ENCODE measurements at regions not wholly inside any gene's neighbourhood (a gene's known extent, or its start where the extent isn't known, plus 50 kb on each side); places are given as distances from the start of the nearest gene placed in this dataset.
"Not testable (repeated sequence)": the region's sequence is repeated elsewhere in the genome, so short reads cannot be mapped to it uniquely, and the experiment has no call there.

DNA sequence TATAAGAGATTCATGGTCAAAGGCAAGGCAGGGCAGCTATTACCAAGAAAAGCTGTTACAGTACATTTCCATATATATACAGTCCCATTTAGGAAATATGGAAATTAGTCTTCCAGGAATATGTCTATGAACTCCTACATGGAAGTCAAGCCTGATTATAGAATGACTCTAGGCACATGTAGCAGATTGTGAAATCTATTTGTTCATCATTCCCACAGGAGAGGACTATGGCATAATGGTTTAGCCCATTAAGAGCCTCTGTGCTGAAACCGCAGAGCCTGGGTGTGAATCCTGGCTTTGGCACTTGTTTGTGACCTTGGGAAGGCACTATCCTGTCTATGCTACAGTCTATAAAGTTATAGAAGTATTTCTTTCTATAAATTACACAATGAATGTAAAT lies 764.8 kb downstream of the RAPGEF2 start:
- Histone ChIP-seq H3K4me1 (ENCODE audit: control insufficient read depth, low read depth, low read length) (no peaks in the 10 kb centered on the region), H3K4me3 (ENCODE audit: low read length) (no peak overlapping the region), H3K9ac (ENCODE audit: low read length) (no peak overlapping the region), H3K27ac (ENCODE audit: low read length) (no peak overlapping the region), H3K9me3 (ENCODE audit: control insufficient read depth, low read depth, low read length) (no peaks in the 10 kb centered on the region), H3K27me3 (ENCODE audit: control insufficient read depth, insufficient read depth, low read length) (no peaks in the 10 kb centered on the region), H3K36me3 (ENCODE audit: control insufficient read depth, low read depth, low read length) (no peaks in the 10 kb centered on the region)

DNA sequence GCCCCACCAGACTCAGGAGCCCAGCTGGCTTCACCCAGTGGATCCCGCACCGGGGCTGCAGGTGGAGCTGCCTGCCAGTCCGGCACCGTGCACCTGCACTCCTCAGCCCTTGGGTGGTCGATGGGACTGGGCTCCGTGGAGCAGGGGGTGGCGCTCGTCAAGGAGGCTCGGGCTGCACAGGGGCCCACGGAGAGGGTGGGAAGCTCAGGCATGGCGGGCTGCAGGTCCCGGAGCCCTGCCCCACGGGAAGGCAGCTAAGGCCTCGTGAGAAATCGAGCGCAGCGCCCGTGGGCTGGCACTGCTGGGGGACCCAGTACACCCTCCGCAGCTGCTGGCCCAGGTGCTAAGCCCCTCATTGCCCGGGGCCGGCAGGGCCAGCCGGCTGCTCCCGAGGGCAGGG lies 766.1 kb downstream of the RAPGEF2 start:
- H3K27ac ChIP-seq (ENCODE audit: low read length); H3K4me3 ChIP-seq (ENCODE audit: low read length); H3K9ac ChIP-seq (ENCODE audit: low read length); H3K4me1 ChIP-seq (ENCODE audit: control insufficient read depth, low read depth, low read length); H3K9me3 ChIP-seq (ENCODE audit: control insufficient read depth, low read depth, low read length); H3K36me3 ChIP-seq (ENCODE audit: control insufficient read depth, low read depth, low read length); H3K27me3 ChIP-seq (ENCODE audit: control insufficient read depth, insufficient read depth, low read length): not testable (repeated sequence)

DNA sequence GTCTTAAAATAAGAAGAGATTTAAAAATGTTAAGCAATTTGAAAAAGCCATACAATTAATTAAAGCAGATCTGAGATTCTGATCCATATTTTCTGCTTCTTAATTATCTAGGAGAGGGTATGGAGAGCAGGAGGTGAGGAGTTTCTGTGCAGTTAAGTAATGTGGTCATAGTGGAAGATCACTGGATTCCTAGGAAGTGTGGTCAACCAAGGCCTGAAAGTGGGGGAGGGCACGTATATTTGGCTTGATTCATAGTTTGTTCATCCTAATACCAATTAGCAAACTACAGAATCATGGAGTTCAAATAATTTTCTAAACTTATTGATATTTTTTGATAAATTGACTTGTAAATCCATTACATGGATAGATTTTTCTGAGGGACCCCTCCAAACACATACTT lies 768.3 kb downstream of the RAPGEF2 start:
- Histone ChIP-seq H3K4me3 (ENCODE audit: low read length) (no peak overlapping the region), H3K9ac (ENCODE audit: low read length) (no peak overlapping the region), H3K36me3 (ENCODE audit: control insufficient read depth, low read depth, low read length) (no peaks in the 10 kb centered on the region), H3K4me1 (ENCODE audit: control insufficient read depth, low read depth, low read length) (no peaks in the 10 kb centered on the region), H3K27me3 (ENCODE audit: control insufficient read depth, insufficient read depth, low read length) (no peaks in the 10 kb centered on the region), H3K27ac (ENCODE audit: low read length) (no peak overlapping the region), H3K9me3 (ENCODE audit: control insufficient read depth, low read depth, low read length) (no peaks in the 10 kb centered on the region)

DNA sequence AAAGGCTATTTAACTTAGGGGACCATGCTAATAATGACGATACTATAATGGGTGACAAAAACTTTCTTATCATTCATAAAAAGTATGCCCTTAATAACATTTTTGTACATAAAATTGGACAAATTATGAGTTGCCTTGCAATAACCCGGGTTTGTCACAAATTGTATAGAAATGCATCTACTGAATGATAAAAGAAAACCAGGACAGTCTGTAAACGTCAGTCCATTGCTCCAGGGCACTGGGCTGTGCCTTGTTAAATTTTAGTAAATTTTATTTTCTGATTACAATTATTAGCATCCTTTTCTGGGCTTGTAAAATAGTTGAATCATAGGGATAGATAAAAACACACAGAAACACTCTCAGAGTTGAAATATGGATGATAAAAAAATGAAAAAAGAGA lies 778.3 kb downstream of the RAPGEF2 start:
- H3K4me3 ChIP-seq (ENCODE audit: low read length) = no peak overlapping the region
- H3K27me3 ChIP-seq (ENCODE audit: control insufficient read depth, insufficient read depth, low read length) = no peaks in the 10 kb centered on the region
- no peak overlapping the region for H3K9ac ChIP-seq (ENCODE audit: low read length)
- H3K27ac ChIP-seq (ENCODE audit: low read length) = no peak overlapping the region
- no peaks in the 10 kb centered on the region for H3K36me3 ChIP-seq (ENCODE audit: control insufficient read depth, low read depth, low read length)
- no peaks in the 10 kb centered on the region for H3K9me3 ChIP-seq (ENCODE audit: control insufficient read depth, low read depth, low read length)
- H3K4me1 ChIP-seq (ENCODE audit: control insufficient read depth, low read depth, low read length) = no peaks in the 10 kb centered on the region

DNA sequence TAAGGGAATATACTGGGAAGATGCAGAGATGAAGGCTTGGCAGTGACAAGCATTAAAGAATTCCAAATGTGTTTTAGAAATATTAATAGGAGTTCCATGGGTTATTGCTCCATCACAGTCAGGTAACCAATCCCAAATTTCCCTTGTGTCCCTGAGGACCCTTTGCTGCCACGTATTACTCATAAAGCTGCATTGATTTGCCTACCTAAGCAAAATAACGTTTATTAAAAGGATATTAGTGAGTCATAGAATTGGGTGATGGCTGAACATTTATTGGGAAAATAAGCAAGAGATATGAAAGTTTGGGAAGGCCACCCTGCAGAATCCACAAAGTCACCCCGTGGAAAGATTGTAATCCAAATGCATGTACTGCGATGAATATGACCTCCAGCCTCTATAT lies 782.1 kb downstream of the RAPGEF2 start:
- Histone ChIP-seq H3K9me3 (ENCODE audit: control insufficient read depth, low read depth, low read length) (no peaks in the 10 kb centered on the region), H3K9ac (ENCODE audit: low read length) (no peak overlapping the region), H3K27me3 (ENCODE audit: control insufficient read depth, insufficient read depth, low read length) (no peaks in the 10 kb centered on the region), H3K4me3 (ENCODE audit: low read length) (no peak overlapping the region), H3K36me3 (ENCODE audit: control insufficient read depth, low read depth, low read length) (no peaks in the 10 kb centered on the region), H3K4me1 (ENCODE audit: control insufficient read depth, low read depth, low read length) (no peaks in the 10 kb centered on the region), H3K27ac (ENCODE audit: low read length) (no peak overlapping the region)

DNA sequence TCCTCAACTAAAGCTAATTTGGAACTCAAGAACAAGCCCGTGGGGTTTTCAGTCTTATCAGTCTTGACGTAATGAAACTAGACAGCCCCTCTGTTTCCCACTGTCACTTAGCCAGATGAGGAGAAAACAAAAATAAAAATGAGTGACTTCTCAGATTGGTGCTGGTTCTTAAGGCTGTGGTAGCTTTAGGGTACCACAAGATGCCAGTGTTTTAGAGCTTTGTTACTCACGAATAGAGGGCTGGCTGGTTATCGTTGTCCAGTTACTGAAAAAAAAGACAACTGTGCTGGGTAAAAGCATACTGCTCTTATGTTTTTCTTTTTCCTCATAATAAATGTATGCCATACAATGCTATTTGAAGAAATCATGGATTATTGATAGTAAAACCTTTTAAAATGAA lies 796.7 kb downstream of the RAPGEF2 start:
- Histone ChIP-seq H3K27me3 (ENCODE audit: control insufficient read depth, insufficient read depth, low read length) (no peaks in the 10 kb centered on the region), H3K9ac (ENCODE audit: low read length) (no peak overlapping the region), H3K9me3 (ENCODE audit: control insufficient read depth, low read depth, low read length) (no peaks in the 10 kb centered on the region), H3K27ac (ENCODE audit: low read length) (no peak overlapping the region), H3K4me1 (ENCODE audit: control insufficient read depth, low read depth, low read length) (no peaks in the 10 kb centered on the region), H3K4me3 (ENCODE audit: low read length) (no peak overlapping the region), H3K36me3 (ENCODE audit: control insufficient read depth, low read depth, low read length) (no peaks in the 10 kb centered on the region)

DNA sequence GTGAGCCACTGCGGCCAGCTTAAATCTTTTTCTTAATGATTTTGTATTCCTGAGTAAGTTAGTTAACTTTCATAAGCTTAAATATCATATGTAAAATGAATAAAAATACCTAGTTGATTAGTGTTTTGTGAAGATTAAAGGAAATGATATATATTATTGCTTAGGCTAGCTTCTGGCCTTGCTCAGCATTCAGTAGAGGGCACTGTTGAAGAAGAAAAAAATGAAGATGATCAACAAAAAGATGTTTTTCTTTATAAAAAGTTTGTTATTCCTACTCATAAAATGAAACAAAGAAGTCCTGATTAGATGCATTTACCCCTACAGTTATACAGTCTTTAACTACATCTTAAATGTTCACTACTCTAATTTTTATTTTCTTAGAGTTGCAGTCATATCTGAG lies 797.7 kb downstream of the RAPGEF2 start:
- Histone ChIP-seq H3K27me3 (ENCODE audit: control insufficient read depth, insufficient read depth, low read length) (no peaks in the 10 kb centered on the region), H3K27ac (ENCODE audit: low read length) (no peak overlapping the region), H3K4me3 (ENCODE audit: low read length) (no peak overlapping the region), H3K36me3 (ENCODE audit: control insufficient read depth, low read depth, low read length) (no peaks in the 10 kb centered on the region), H3K9me3 (ENCODE audit: control insufficient read depth, low read depth, low read length) (no peaks in the 10 kb centered on the region), H3K9ac (ENCODE audit: low read length) (no peak overlapping the region), H3K4me1 (ENCODE audit: control insufficient read depth, low read depth, low read length) (no peaks in the 10 kb centered on the region)

DNA sequence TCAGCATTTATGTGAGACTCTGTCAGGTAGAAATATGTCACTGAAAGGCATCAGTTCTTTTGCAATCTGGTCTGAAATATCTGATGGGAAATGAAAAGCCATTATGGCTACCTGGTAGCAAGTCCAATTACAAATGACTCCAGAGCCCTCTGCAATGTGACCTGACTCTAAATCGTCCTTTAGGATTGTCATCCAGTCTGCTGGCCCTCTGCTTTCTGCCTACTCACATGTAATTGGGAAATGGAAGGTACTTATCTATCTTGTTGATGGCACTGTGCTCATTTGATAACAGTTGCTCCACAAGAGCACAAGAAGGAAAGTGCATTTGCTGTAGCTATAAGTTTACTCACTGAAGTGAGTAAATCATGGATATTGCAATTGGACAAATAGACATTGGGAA lies 799.8 kb downstream of the RAPGEF2 start:
- Histone ChIP-seq H3K27me3 (ENCODE audit: control insufficient read depth, insufficient read depth, low read length) (no peaks in the 10 kb centered on the region), H3K9me3 (ENCODE audit: control insufficient read depth, low read depth, low read length) (no peaks in the 10 kb centered on the region), H3K36me3 (ENCODE audit: control insufficient read depth, low read depth, low read length) (no peaks in the 10 kb centered on the region), H3K27ac (ENCODE audit: low read length) (no peak overlapping the region), H3K4me3 (ENCODE audit: low read length) (no peak overlapping the region), H3K9ac (ENCODE audit: low read length) (no peak overlapping the region), H3K4me1 (ENCODE audit: control insufficient read depth, low read depth, low read length) (no peaks in the 10 kb centered on the region)

DNA sequence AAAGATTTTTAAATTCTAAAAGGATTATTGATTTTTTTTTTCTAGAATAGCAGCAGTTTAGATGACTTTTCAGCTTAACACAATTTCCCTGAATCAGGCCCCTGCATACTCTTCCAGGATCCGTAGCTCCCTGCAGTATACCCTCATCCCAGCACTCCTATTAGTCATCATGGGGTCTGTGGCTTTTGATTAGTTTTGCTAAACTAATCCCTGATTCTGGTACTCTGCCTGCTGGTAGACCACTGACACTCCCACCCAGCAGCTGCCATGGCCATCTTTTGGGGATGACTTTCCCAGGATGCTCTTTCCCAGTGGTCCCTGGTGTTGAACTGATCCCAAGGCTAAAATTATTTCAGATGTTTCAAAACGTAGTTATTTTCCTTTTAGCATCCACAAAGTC lies 802.0 kb downstream of the RAPGEF2 start:
- Histone ChIP-seq H3K27ac (ENCODE audit: low read length) (no peak overlapping the region), H3K4me3 (ENCODE audit: low read length) (no peak overlapping the region), H3K9ac (ENCODE audit: low read length) (no peak overlapping the region), H3K27me3 (ENCODE audit: control insufficient read depth, insufficient read depth, low read length) (no peaks in the 10 kb centered on the region), H3K4me1 (ENCODE audit: control insufficient read depth, low read depth, low read length) (no peaks in the 10 kb centered on the region), H3K9me3 (ENCODE audit: control insufficient read depth, low read depth, low read length) (no peaks in the 10 kb centered on the region), H3K36me3 (ENCODE audit: control insufficient read depth, low read depth, low read length) (no peaks in the 10 kb centered on the region)

DNA sequence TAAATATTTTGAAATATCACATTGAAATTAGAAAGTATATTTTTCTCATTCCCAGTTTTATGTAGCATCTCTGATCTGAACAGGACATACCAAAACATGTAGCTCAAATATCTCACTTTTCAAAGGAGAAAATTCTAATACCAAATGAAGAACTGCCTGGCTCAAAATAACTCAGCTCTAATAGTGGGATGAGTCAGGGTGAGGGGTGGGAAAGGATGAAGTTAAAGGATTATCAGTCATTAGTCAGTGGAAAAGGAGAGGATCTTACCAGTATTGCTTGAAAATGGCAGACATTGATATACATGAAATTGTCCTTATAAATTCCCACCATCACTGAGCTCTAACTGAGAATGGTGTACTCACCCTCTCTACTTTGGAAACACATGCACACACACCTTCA lies 803.2 kb downstream of the RAPGEF2 start:
- H3K4me1 ChIP-seq (ENCODE audit: control insufficient read depth, low read depth, low read length) = no peaks in the 10 kb centered on the region
- no peak overlapping the region for H3K27ac ChIP-seq (ENCODE audit: low read length)
- H3K4me3 ChIP-seq (ENCODE audit: low read length) = no peak overlapping the region
- H3K9me3 ChIP-seq (ENCODE audit: control insufficient read depth, low read depth, low read length) = no peaks in the 10 kb centered on the region
- H3K9ac ChIP-seq (ENCODE audit: low read length) = no peak overlapping the region
- no peaks in the 10 kb centered on the region for H3K36me3 ChIP-seq (ENCODE audit: control insufficient read depth, low read depth, low read length)
- no peaks in the 10 kb centered on the region for H3K27me3 ChIP-seq (ENCODE audit: control insufficient read depth, insufficient read depth, low read length)

DNA sequence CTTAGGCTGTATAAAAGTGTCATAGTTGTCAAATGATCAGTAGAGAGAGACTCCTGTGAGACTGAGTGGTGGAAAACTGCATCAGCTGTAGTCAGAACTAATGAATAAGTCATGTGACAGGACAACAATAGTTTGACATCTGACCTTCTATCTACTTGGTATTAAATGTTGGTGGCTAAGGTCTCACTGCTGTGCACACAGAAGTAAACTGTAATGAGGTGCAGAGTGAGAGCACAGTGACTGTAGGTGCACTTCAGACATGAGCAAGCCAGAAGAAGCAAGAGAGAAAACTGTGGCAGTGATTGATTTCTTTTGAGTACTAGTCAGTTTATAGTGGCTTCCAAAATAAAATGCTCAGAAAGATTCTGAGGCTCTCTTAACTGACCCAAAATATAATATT lies 803.6 kb downstream of the RAPGEF2 start:
- no peak overlapping the region for H3K9ac ChIP-seq (ENCODE audit: low read length)

DNA sequence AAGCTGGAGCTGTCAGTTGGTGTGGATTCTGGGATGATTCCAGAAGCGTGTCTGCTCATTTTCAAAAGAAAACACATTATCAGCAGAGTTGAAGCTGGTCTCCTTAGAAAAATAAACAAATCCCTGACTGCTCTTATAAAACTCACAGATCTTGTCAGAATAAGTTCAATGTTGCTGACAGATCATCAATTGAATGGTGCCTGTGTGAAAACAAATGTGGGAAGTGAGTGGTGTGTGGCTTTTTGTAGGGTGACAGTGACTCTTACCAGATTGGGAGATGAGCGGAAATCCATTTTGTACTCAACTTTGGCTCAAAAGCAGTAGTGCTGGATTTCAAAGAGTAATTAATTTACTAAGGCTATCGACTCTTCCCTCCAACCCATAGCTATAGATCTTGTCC lies 807.8 kb downstream of the RAPGEF2 start:
- H3K36me3 ChIP-seq (ENCODE audit: control insufficient read depth, low read depth, low read length) = no peaks in the 10 kb centered on the region
- H3K4me3 ChIP-seq (ENCODE audit: low read length) = no peak overlapping the region
- H3K9ac ChIP-seq (ENCODE audit: low read length) = no peak overlapping the region
- no peaks in the 10 kb centered on the region for H3K4me1 ChIP-seq (ENCODE audit: control insufficient read depth, low read depth, low read length)
- no peak overlapping the region for H3K27ac ChIP-seq (ENCODE audit: low read length)
- no peaks in the 10 kb centered on the region for H3K9me3 ChIP-seq (ENCODE audit: control insufficient read depth, low read depth, low read length)
- no peaks in the 10 kb centered on the region for H3K27me3 ChIP-seq (ENCODE audit: control insufficient read depth, insufficient read depth, low read length)

More for the DNA sequence above, 803.6 kb downstream of the RAPGEF2 start:
- Histone ChIP-seq H3K36me3 (ENCODE audit: control insufficient read depth, low read depth, low read length) (no peaks in the 10 kb centered on the region), H3K9me3 (ENCODE audit: control insufficient read depth, low read depth, low read length) (no peaks in the 10 kb centered on the region), H3K27me3 (ENCODE audit: control insufficient read depth, insufficient read depth, low read length) (no peaks in the 10 kb centered on the region), H3K27ac (ENCODE audit: low read length) (no peak overlapping the region), H3K4me3 (ENCODE audit: low read length) (no peak overlapping the region), H3K4me1 (ENCODE audit: control insufficient read depth, low read depth, low read length) (no peaks in the 10 kb centered on the region)

DNA sequence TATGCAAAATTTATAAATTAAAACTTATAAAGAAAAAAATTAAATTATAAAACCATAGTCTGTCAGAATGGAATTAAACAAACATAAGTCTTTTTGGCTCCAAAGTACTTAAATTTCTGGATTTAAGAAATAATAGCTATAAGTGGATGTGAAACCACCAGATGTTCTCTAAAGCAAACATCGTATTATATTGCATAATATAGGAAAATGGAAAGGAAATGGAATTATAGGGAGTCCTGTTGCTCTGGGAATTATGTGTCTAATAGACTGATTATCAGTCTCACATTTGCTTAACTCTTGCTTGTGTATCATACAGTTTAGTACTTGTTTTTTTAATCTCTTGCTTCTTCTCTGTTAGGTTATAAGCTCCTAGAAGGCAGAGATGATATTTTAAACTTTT lies 819.2 kb downstream of the RAPGEF2 start:
- H3K36me3 ChIP-seq (ENCODE audit: control insufficient read depth, low read depth, low read length) = no peaks in the 10 kb centered on the region
- no peak overlapping the region for H3K27ac ChIP-seq (ENCODE audit: low read length)
- peaks cover 4% of the 10 kb centered on the region for H3K9me3 ChIP-seq (ENCODE audit: control insufficient read depth, low read depth, low read length)
- no peak overlapping the region for H3K9ac ChIP-seq (ENCODE audit: low read length)
- H3K4me1 ChIP-seq (ENCODE audit: control insufficient read depth, low read depth, low read length) = no peaks in the 10 kb centered on the region
- no peaks in the 10 kb centered on the region for H3K27me3 ChIP-seq (ENCODE audit: control insufficient read depth, insufficient read depth, low read length)
- H3K4me3 ChIP-seq (ENCODE audit: low read length) = no peak overlapping the region

Measured in iPS-18a (cell line).